ENCODE measurements at regions not wholly inside any gene's neighbourhood (a gene's known extent, or its start where the extent isn't known, plus 50 kb on each side); places are given as distances from the start of the nearest gene placed in this dataset.

DNA sequence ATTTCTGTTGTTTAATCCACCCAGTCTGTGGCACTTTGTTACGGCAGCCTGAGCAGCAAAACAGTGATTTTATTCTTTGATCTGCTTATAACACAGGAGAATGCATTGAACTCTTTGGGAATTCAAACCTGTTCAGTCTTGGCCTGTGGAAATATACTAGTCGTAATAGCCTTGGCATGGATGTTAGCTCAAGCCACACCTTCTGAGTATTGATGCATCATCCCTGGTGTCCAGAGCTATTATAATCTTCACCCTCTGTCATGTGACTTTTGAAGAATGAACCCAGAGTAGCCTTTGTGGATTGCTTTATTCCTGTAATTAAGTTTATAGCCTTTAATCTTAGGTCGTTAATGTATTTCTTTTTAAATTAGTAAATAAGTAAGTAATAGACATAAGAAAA, 50.8 kb upstream of the TEX48 start (continued):
- no peak for TF ChIP-seq NR3C1 (CRISPR knock-in tag; conservative IDR thresholded peaks at IDR 0.05; ENCODE audit: low read depth)
- TF ChIP-seq OVOL2 (CRISPR knock-in tag; IDR thresholded peaks at IDR 0.05; ENCODE audit: borderline replicate concordance), result no peak
- no peak for TF ChIP-seq RELA (CRISPR knock-in tag; IDR thresholded peaks at IDR 0.05; ENCODE audit: borderline replicate concordance)

Measured in WTC11 (cell line).